Prostate gland (tissue), 2 donors: ENCODE measurements at regions not wholly inside any gene's neighbourhood (a gene's known extent, or its start where the extent isn't known, plus 50 kb on each side); places are given as distances from the start of the nearest gene placed in this dataset.
"Not testable (repeated sequence)": the region's sequence is repeated elsewhere in the genome, so short reads cannot be mapped to it uniquely, and the experiment has no call there.

ENCODE experiments used
- CTCF ChIP-seq, 4 experiments: fragments of 200-600 bp in 2 of 4; fragments of 450-650 bp in 2 of 4; sonication (generic) in 2 of 4; IDR thresholded peaks; 1 replicate in 3 of 4; 2 replicates in 1 of 4; pipeline ENCODE4 v1.5.1; 2016 to 2019; ENCODE audit warnings: antibody characterized with exemption in 4 of 4, mild to moderate bottlenecking in 2 of 4, moderate library complexity in 2 of 4
- POLR2A ChIP-seq: fragments of 450-650 bp; IDR thresholded peaks from one replicate; pipeline ENCODE4 v1.6.1; 2016; ENCODE audit warnings: antibody characterized with exemption, mild to moderate bottlenecking
- POLR2AphosphoS5 ChIP-seq: sonication (generic); formaldehyde crosslinking; IDR thresholded peaks from one replicate; pipeline ENCODE4 v1.6.1; 2017; ENCODE audit warnings: antibody characterized with exemption

GRCh38 chr5:102098606-102099005 lies 197.5 kb downstream of the SLCO4C1 start:
- TF ChIP-seq POLR2AphosphoS5; CTCF (IDR thresholded peaks at IDR 0.05); POLR2A: not testable (repeated sequence)
